H54 (cell line): ENCODE measurements at regions not wholly inside any gene's neighbourhood (a gene's known extent, or its start where the extent isn't known, plus 50 kb on each side); places are given as distances from the start of the nearest gene placed in this dataset.
"Not testable (repeated sequence)": the region's sequence is repeated elsewhere in the genome, so short reads cannot be mapped to it uniquely, and the experiment has no call there.

Experiments
- DNase-seq: peaks from one replicate; pipeline ENCODE4 v3.0.0; 2011; ENCODE audit warnings: low spot score, mixed read lengths; ENCODE audit not compliant: insufficient read length
- FAIRE-seq: peaks from 3 replicates; lab custom pipeline; 2011; peaks lifted over from hg19 to GRCh38; lab: Jason Lieb, UNC
- POLR2A ChIP-seq: IDR thresholded peaks from 2 replicates; pipeline ENCODE4 v1.6.1; 2011; ENCODE audit warnings: low read depth, mild to moderate bottlenecking, low read length

- FAIRE-seq (no peak), DNase-seq (no peak)
- no peak for TF ChIP-seq POLR2A
Observed at GRCh38 chr11:121870206-121871045, 245.6 kb downstream of the BLID start.

- DNase-seq (no peak), FAIRE-seq (no peak)
- TF ChIP-seq POLR2A: no peak
Observed at GRCh38 chr11:121869478-121869877, 246.5 kb downstream of the BLID start.

- no peak for FAIRE-seq
- DNase-seq: no peak
- no peak for TF ChIP-seq POLR2A
Observed at GRCh38 chr11:121866754-121867153, 249.3 kb downstream of the BLID start.

- TF ChIP-seq POLR2A: no peak
- no peak for FAIRE-seq
- DNase-seq: no peak
Observed at GRCh38 chr11:121864660-121865059, 251.4 kb downstream of the BLID start.

GRCh38 chr11:121863126-121863525 lies 252.9 kb downstream of the BLID start:
- no peak for FAIRE-seq
- DNase-seq: no peak
- no peak for TF ChIP-seq POLR2A

- not testable (repeated sequence) for DNase-seq, FAIRE-seq
Observed at GRCh38 chr11:121855138-121855537, 260.9 kb downstream of the BLID start.

- TF ChIP-seq POLR2A: no peak
- FAIRE-seq (no peak), DNase-seq (no peak)
Observed at GRCh38 chr11:121844016-121844415, 272.0 kb downstream of the BLID start.

GRCh38 chr11:121842192-121842585 lies 273.8 kb downstream of the BLID start:
- no peak for DNase-seq
- FAIRE-seq: no peak
- no peak for TF ChIP-seq POLR2A

GRCh38 chr11:121841487-121842191 lies 274.4 kb downstream of the BLID start:
- no peak for DNase-seq
- no peak for FAIRE-seq
- TF ChIP-seq POLR2A: no peak

- no peak for FAIRE-seq
- no peak for TF ChIP-seq POLR2A
- no peak for DNase-seq
Observed at GRCh38 chr11:121839781-121840180, 276.2 kb downstream of the BLID start.

GRCh38 chr11:121838571-121838970 lies 277.4 kb downstream of the BLID start:
- FAIRE-seq: no peak
- no peak for DNase-seq
- no peak for TF ChIP-seq POLR2A

- FAIRE-seq: no peak
Observed at GRCh38 chr11:121833970-121834369, 282.0 kb downstream of the BLID start.

GRCh38 chr11:121829159-121829643 lies 286.8 kb downstream of the BLID start:
- peak; percentile 92 for FAIRE-seq

More at GRCh38 chr11:121833970-121834369, 282.0 kb downstream of the BLID start:
- TF ChIP-seq POLR2A: no peak
- DNase-seq: no peak

GRCh38 chr11:121814962-121815361 lies 301.1 kb downstream of the BLID start:
- no peak for FAIRE-seq
- no peak for TF ChIP-seq POLR2A
- DNase-seq: no peak

More at GRCh38 chr11:121829159-121829643, 286.8 kb downstream of the BLID start:
- DNase-seq: peak; percentile 27
- no peak for TF ChIP-seq POLR2A
